Heart left ventricle (tissue), 13 donors: ENCODE measurements at regions not wholly inside any gene's neighbourhood (a gene's known extent, or its start where the extent isn't known, plus 50 kb on each side); places are given as distances from the start of the nearest gene placed in this dataset.

Experiments
- POLR2A ChIP-seq, 2 donors: fragments of 450-650 bp; IDR thresholded peaks; one replicate each; pipeline ENCODE4 v1.6.1; 2017; ENCODE audit warnings: antibody characterized with exemption in 2 of 2, mild to moderate bottlenecking in 2 of 2, moderate library complexity in 2 of 2
- TF ChIP-seq, protein P1 (sequence below), 12 donors: fragments of 200-600 bp; sonication (generic) in 4 of 12; IDR thresholded peaks; one replicate each; pipeline versions ENCODE4 v1.5.0 to v1.8.0; 2018 to 2022; ENCODE audit warnings: antibody characterized with exemption in 12 of 12, mild to moderate bottlenecking in 5 of 12
- donor health status: ischemic (EF 13 %, LVEDD 7.1; RV severe dilation, severe dysfunction).
- donor health status: DM: no; HTN: yes; CAD: no.
- donor health status: DM: no; HTN: no; CAD: no.
- donor health status: ischemic (EF 25% LVEDD 6.9; RV normal size, moderate dysfunction).
- donor health status: ischemic (EF 25% LVEDD 5.7; RV mildly dilated, moderate dysfunction).
- donor health status: ischemic (EF 35%, LVEDD 5.7; RV mildly dilated, moderate dysfunction).
- donor health status: nonischemic (EF 11% LVEDD 7.7; RV severe dilation, severe dysfunction).
- donor health status: DM: yes; HTN: yes; CAD: no.
- donor health status: PGD.
- donor health status: ischemic (EF 29% LVEDD 5.4; RV normal size, mild dysfunction).
- donor health status: nonischemic (EF 23%, LVEDD 6.1; RV moderate dilation, normal function).

DNA sequence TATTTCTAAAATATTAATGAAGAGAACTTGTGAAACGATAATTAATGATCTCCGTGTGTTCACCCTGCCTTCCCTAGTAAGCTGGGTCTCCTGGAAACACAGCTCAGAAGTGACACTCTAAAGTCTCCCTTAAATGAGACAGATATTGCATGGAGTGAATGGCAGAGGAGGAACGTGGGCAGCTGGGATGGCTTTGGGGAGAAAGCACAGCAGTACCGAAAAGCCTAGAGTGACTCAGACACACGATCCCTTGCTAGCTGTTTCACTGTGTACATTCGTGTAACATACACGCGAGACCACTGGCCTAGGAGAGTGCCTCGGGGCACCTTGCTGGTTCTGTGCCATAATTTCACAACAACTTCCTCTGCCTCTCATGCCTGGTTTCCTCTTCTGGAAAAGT, 199.9 kb upstream of the TCERG1L start:
- TF ChIP-seq, protein P1, sequence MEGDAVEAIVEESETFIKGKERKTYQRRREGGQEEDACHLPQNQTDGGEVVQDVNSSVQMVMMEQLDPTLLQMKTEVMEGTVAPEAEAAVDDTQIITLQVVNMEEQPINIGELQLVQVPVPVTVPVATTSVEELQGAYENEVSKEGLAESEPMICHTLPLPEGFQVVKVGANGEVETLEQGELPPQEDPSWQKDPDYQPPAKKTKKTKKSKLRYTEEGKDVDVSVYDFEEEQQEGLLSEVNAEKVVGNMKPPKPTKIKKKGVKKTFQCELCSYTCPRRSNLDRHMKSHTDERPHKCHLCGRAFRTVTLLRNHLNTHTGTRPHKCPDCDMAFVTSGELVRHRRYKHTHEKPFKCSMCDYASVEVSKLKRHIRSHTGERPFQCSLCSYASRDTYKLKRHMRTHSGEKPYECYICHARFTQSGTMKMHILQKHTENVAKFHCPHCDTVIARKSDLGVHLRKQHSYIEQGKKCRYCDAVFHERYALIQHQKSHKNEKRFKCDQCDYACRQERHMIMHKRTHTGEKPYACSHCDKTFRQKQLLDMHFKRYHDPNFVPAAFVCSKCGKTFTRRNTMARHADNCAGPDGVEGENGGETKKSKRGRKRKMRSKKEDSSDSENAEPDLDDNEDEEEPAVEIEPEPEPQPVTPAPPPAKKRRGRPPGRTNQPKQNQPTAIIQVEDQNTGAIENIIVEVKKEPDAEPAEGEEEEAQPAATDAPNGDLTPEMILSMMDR (IDR thresholded peaks at IDR 0.05), result no peak
- TF ChIP-seq POLR2A (IDR thresholded peaks at IDR 0.05), result no peak
